Vagina (tissue), 2 donors: ENCODE measurements at regions not wholly inside any gene's neighbourhood (a gene's known extent, or its start where the extent isn't known, plus 50 kb on each side); places are given as distances from the start of the nearest gene placed in this dataset.

Experiments used
- CTCF ChIP-seq, 3 experiments: fragments of 450-650 bp in 2 of 3; fragments of 200-600 bp in 1 of 3; sonication (generic) in 1 of 3; IDR thresholded peaks; one replicate each; pipeline ENCODE4 v1.5.1; 2017 to 2019; ENCODE audit warnings: antibody characterized with exemption in 3 of 3, mild to moderate bottlenecking in 2 of 3, moderate library complexity in 2 of 3
- POLR2A ChIP-seq, 2 donors: fragments of 450-650 bp; IDR thresholded peaks; one replicate each; pipeline ENCODE4 v1.6.1; 2017; ENCODE audit warnings: antibody characterized with exemption in 2 of 2, mild to moderate bottlenecking in 2 of 2, moderate library complexity in 2 of 2
- POLR2AphosphoS5 ChIP-seq, 2 donors: sonication (generic); formaldehyde crosslinking; IDR thresholded peaks; one replicate each; pipeline ENCODE4 v1.9.0; 2017; ENCODE audit warnings: antibody characterized with exemption in 2 of 2, mild to moderate bottlenecking in 2 of 2, low read depth in 1 of 2; ENCODE audit not compliant: insufficient read depth in 1 of 2

GRCh38 chr14:101669629-101670028, 91.9 kb upstream of the PPP2R5C start:
- TF ChIP-seq CTCF (IDR thresholded peaks at IDR 0.05) (no peak), POLR2A (IDR thresholded peaks at IDR 0.05) (no peak), POLR2AphosphoS5 (IDR thresholded peaks at IDR 0.05; ENCODE audit: insufficient read depth in 1 of 2, low read depth in 1 of 2) (no peak)
